Endometrium (tissue), 2 donors: ENCODE measurements at regions not wholly inside any gene's neighbourhood (a gene's known extent, or its start where the extent isn't known, plus 50 kb on each side); places are given as distances from the start of the nearest gene placed in this dataset.
"Not testable (repeated sequence)": the region's sequence is repeated elsewhere in the genome, so short reads cannot be mapped to it uniquely, and the experiment has no call there.

Experiments used
- FAIRE-seq: peaks from 2 replicates; lab custom pipeline; 2012; peaks lifted over from hg19 to GRCh38; lab: Jason Lieb, UNC
- donor health status: control.
- donor health status: control.

- not testable (repeated sequence) for FAIRE-seq
Observed at GRCh38 chr5:21336478-21336877, 1348.5 kb upstream of the CDH18 start.

GRCh38 chr5:21315376-21315775 is 1327.4 kb upstream of the CDH18 start:
- not testable (repeated sequence) for FAIRE-seq

GRCh38 chr5:21301205-21301604 is 1313.2 kb upstream of the CDH18 start:
- FAIRE-seq: not testable (repeated sequence)

- FAIRE-seq: not testable (repeated sequence)
Observed at GRCh38 chr5:21274361-21274760, 1286.4 kb upstream of the CDH18 start.

GRCh38 chr5:21263361-21263760 is 1275.4 kb upstream of the CDH18 start:
- FAIRE-seq: no peak

GRCh38 chr5:21254161-21254560 is 1266.2 kb upstream of the CDH18 start:
- FAIRE-seq: no peak

GRCh38 chr5:21244982-21245381 is 1257.0 kb upstream of the CDH18 start:
- FAIRE-seq: no peak

- no peak for FAIRE-seq
Observed at GRCh38 chr5:21238786-21239185, 1250.8 kb upstream of the CDH18 start.

GRCh38 chr5:21237461-21237860 is 1249.5 kb upstream of the CDH18 start:
- FAIRE-seq: no peak

GRCh38 chr5:21236971-21237427 is 1249.0 kb upstream of the CDH18 start:
- no peak for FAIRE-seq

- no peak for FAIRE-seq
Observed at GRCh38 chr5:21236104-21236503, 1248.1 kb upstream of the CDH18 start.

GRCh38 chr5:21225223-21226064 is 1237.4 kb upstream of the CDH18 start:
- no peak for FAIRE-seq

GRCh38 chr5:21221616-21222015 is 1233.6 kb upstream of the CDH18 start:
- no peak for FAIRE-seq

GRCh38 chr5:21219966-21220365 is 1232.0 kb upstream of the CDH18 start:
- FAIRE-seq: no peak

- no peak for FAIRE-seq
Observed at GRCh38 chr5:21219251-21219650, 1231.3 kb upstream of the CDH18 start.

GRCh38 chr5:21212026-21212425 is 1224.0 kb upstream of the CDH18 start:
- no peak for FAIRE-seq

- FAIRE-seq: no peak
Observed at GRCh38 chr5:21209409-21209808, 1221.4 kb upstream of the CDH18 start.

GRCh38 chr5:21199087-21199486 is 1211.1 kb upstream of the CDH18 start:
- FAIRE-seq: peak; percentile 87

- FAIRE-seq: no peak
Observed at GRCh38 chr5:21195145-21195544, 1207.1 kb upstream of the CDH18 start.

GRCh38 chr5:21185536-21185935 is 1197.5 kb upstream of the CDH18 start:
- no peak for FAIRE-seq

- peak; percentile 79 for FAIRE-seq
Observed at GRCh38 chr5:21184581-21184980, 1196.6 kb upstream of the CDH18 start.

GRCh38 chr5:21181609-21182125 is 1193.7 kb upstream of the CDH18 start:
- no peak for FAIRE-seq

GRCh38 chr5:21173526-21173925 is 1185.5 kb upstream of the CDH18 start:
- no peak for FAIRE-seq

- FAIRE-seq: no peak
Observed at GRCh38 chr5:21173036-21173435, 1185.0 kb upstream of the CDH18 start.
